HEK293 (cell line): ENCODE measurements at regions not wholly inside any gene's neighbourhood (a gene's known extent, or its start where the extent isn't known, plus 50 kb on each side); places are given as distances from the start of the nearest gene placed in this dataset.
A peak's percentile ranks its signal among the peaks of the same experiment; 100 is the strongest.

Experiments used
- CTCF ChIA-PET: fragments of 350-600 bp; formaldehyde crosslinking; extraction: SDS; loops from one replicate; lab custom pipeline; 2021; ENCODE audit warnings: antibody characterized with exemption; lab: Yijun Ruan, JAX
- POLR2A ChIA-PET: fragments of 300-600 bp; formaldehyde crosslinking; extraction: SDS; loops from one replicate; lab custom pipeline; 2020; ENCODE audit warnings: antibody characterized with exemption, inconsistent platforms; lab: Yijun Ruan, JAX
- H3K27ac ChIP-seq: fragments of 200-500 bp; sonication (Bioruptor generic); 2 replicates; pipeline ENCODE4 v1.5.1; 2014; ENCODE audit warnings: low read depth, low read length, control low read depth, inconsistent platforms; ENCODE audit errors: extremely low read depth
- H3K36me3 ChIP-seq, 2 experiments: fragments of 200-500 bp in 1 of 2; sonication (Bioruptor generic) in 1 of 2; 1 replicate in 1 of 2; 2 replicates in 1 of 2; pipeline ENCODE4 v1.5.1; 2014 to 2017; ENCODE audit warnings: inconsistent platforms in 2 of 2, low read length in 2 of 2; ENCODE audit not compliant: control insufficient read depth in 2 of 2, insufficient read depth in 1 of 2
- H3K4me1 ChIP-seq: fragments of 200-500 bp; sonication (Bioruptor generic); 2 replicates; pipeline ENCODE4 v1.5.1; 2014; ENCODE audit warnings: mild to moderate bottlenecking, low read length, inconsistent platforms; ENCODE audit not compliant: control insufficient read depth, insufficient read depth
- H3K4me3 ChIP-seq: 2 replicates; pipeline ENCODE4 v1.5.1; 2011; ENCODE audit warnings: low read depth, mild to moderate bottlenecking, control low read depth, low read length, moderate library complexity
- H3K9me3 ChIP-seq: fragments of 200-500 bp; sonication (Bioruptor generic); 2 replicates; pipeline ENCODE4 v1.5.1; 2014; ENCODE audit warnings: low read depth, low read length, inconsistent platforms; ENCODE audit not compliant: control insufficient read depth, insufficient read depth
- CTCF ChIP-seq: fragments of 450-650 bp; formaldehyde crosslinking; IDR thresholded peaks from 2 replicates; pipeline ENCODE4 v1.5.1; 2016; ENCODE audit warnings: missing biosample characterization, missing genetic modification characterization
- PRDM10 ChIP-seq: fragments of 450-650 bp; formaldehyde crosslinking; IDR thresholded peaks from 2 replicates; pipeline ENCODE4 v1.5.1; 2016; ENCODE audit warnings: missing biosample characterization, missing genetic modification characterization
- REPIN1 ChIP-seq: fragments of 450-650 bp; formaldehyde crosslinking; IDR thresholded peaks from 2 replicates; pipeline ENCODE4 v1.5.1; 2017; ENCODE audit warnings: missing biosample characterization, missing genetic modification characterization, low read depth
- SP7 ChIP-seq: fragments of 450-650 bp; formaldehyde crosslinking; IDR thresholded peaks from 2 replicates; pipeline ENCODE4 v1.5.1; 2016; ENCODE audit warnings: missing biosample characterization, missing genetic modification characterization
- YY2 ChIP-seq: fragments of 450-650 bp; formaldehyde crosslinking; IDR thresholded peaks from 2 replicates; pipeline ENCODE4 v1.5.1; 2016; ENCODE audit warnings: missing biosample characterization, missing genetic modification characterization
- ZBTB44 ChIP-seq: fragments of 450-650 bp; IDR thresholded peaks from 2 replicates; pipeline ENCODE4 v1.5.1; 2018; ENCODE audit warnings: missing biosample characterization, mild to moderate bottlenecking, missing genetic modification characterization
- ZBTB48 ChIP-seq: fragments of 450-650 bp; formaldehyde crosslinking; IDR thresholded peaks from 2 replicates; pipeline ENCODE4 v1.5.1; 2016; ENCODE audit warnings: missing biosample characterization, missing genetic modification characterization
- ZNF2 ChIP-seq: fragments of 450-650 bp; formaldehyde crosslinking; IDR thresholded peaks from 2 replicates; pipeline ENCODE4 v1.5.1; 2016; ENCODE audit warnings: missing biosample characterization, missing genetic modification characterization
- ZNF266 ChIP-seq: fragments of 450-650 bp; formaldehyde crosslinking; IDR thresholded peaks from 2 replicates; pipeline ENCODE4 v1.5.1; 2016; ENCODE audit warnings: missing biosample characterization, missing genetic modification characterization, low read depth
- ZNF335 ChIP-seq: fragments of 450-650 bp; formaldehyde crosslinking; conservative IDR thresholded peaks from 2 replicates; pipeline ENCODE4 v1.5.1; 2016; ENCODE audit warnings: missing biosample characterization, missing genetic modification characterization
- ZNF529 ChIP-seq: fragments of 450-650 bp; formaldehyde crosslinking; IDR thresholded peaks from 2 replicates; pipeline ENCODE4 v1.5.1; 2017; ENCODE audit warnings: missing genetic modification characterization, missing biosample characterization; ENCODE audit not compliant: insufficient replicate concordance
- ZNF654 ChIP-seq: fragments of 450-650 bp; formaldehyde crosslinking; IDR thresholded peaks from 2 replicates; pipeline ENCODE4 v1.5.1; 2016; ENCODE audit warnings: low read depth, missing biosample characterization, missing genetic modification characterization
- ZNF660 ChIP-seq: fragments of 450-650 bp; IDR thresholded peaks from 2 replicates; pipeline ENCODE4 v1.5.1; 2018; ENCODE audit warnings: missing biosample characterization, mild to moderate bottlenecking, missing genetic modification characterization
- ZNF677 ChIP-seq: fragments of 450-650 bp; IDR thresholded peaks from 2 replicates; pipeline ENCODE4 v1.5.0; 2018; ENCODE audit warnings: missing biosample characterization, mild to moderate bottlenecking, missing genetic modification characterization, moderate library complexity
- TF ChIP-seq, protein P1 (sequence below): fragments of 450-650 bp; formaldehyde crosslinking; conservative IDR thresholded peaks from 2 replicates; pipeline ENCODE4 v1.5.1; 2016; ENCODE audit warnings: low read depth, missing biosample characterization, missing genetic modification characterization
- TF ChIP-seq, protein P2 (sequence below): fragments of 450-650 bp; formaldehyde crosslinking; IDR thresholded peaks from 2 replicates; pipeline ENCODE4 v1.5.1; 2017; ENCODE audit warnings: missing biosample characterization, missing genetic modification characterization
- TF ChIP-seq, protein P3 (sequence below): fragments of 450-650 bp; formaldehyde crosslinking; IDR thresholded peaks from 2 replicates; pipeline ENCODE4 v1.5.1; 2016; ENCODE audit warnings: missing biosample characterization, missing genetic modification characterization
- TF ChIP-seq, protein P4 (sequence below): fragments of 450-650 bp; formaldehyde crosslinking; IDR thresholded peaks from 2 replicates; pipeline ENCODE4 v1.5.1; 2016; ENCODE audit warnings: missing biosample characterization, missing genetic modification characterization

- Histone ChIP-seq H3K36me3 (no peaks in the 10 kb centered on the region), H3K9me3 (no peaks in the 10 kb centered on the region)
- POLR2A ChIA-PET, result interaction anchor here (0.6 to 0.7 kb wide), 3 partner anchors 183 to 411 kb away, joined by 3 to 5 read pairs (median 5); no protein-coding TSS in a partner anchor
- TF ChIP-seq ZNF335 (tag by site-specific recombination), result peak; percentile 42
- TF ChIP-seq, protein P1, sequence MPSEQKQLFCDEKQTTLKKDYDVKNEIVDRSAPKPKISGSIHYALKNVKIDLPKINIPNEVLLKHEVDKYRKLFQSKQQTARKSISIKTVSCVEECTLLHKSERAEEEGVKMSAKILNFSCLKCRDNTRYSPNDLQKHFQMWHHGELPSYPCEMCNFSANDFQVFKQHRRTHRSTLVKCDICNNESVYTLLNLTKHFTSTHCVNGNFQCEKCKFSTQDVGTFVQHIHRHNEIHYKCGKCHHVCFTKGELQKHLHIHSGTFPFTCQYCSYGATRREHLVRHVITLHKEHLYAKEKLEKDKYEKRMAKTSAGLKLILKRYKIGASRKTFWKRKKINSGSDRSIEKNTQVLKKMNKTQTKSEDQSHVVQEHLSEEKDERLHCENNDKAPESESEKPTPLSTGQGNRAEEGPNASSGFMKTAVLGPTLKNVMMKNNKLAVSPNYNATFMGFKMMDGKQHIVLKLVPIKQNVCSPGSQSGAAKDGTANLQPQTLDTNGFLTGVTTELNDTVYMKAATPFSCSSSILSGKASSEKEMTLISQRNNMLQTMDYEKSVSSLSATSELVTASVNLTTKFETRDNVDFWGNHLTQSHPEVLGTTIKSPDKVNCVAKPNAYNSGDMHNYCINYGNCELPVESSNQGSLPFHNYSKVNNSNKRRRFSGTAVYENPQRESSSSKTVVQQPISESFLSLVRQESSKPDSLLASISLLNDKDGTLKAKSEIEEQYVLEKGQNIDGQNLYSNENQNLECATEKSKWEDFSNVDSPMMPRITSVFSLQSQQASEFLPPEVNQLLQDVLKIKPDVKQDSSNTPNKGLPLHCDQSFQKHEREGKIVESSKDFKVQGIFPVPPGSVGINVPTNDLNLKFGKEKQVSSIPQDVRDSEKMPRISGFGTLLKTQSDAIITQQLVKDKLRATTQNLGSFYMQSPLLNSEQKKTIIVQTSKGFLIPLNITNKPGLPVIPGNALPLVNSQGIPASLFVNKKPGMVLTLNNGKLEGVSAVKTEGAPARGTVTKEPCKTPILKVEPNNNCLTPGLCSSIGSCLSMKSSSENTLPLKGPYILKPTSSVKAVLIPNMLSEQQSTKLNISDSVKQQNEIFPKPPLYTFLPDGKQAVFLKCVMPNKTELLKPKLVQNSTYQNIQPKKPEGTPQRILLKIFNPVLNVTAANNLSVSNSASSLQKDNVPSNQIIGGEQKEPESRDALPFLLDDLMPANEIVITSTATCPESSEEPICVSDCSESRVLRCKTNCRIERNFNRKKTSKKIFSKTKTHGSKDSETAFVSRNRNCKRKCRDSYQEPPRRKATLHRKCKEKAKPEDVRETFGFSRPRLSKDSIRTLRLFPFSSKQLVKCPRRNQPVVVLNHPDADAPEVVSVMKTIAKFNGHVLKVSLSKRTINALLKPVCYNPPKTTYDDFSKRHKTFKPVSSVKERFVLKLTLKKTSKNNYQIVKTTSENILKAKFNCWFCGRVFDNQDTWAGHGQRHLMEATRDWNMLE, result 0 out of 2 replicates have a peak, but pooled peaks have one; percentile 42
- TF ChIP-seq YY2, result 0 out of 2 replicates have a peak, but pooled peaks have one; percentile 21
- TF ChIP-seq, protein P2, sequence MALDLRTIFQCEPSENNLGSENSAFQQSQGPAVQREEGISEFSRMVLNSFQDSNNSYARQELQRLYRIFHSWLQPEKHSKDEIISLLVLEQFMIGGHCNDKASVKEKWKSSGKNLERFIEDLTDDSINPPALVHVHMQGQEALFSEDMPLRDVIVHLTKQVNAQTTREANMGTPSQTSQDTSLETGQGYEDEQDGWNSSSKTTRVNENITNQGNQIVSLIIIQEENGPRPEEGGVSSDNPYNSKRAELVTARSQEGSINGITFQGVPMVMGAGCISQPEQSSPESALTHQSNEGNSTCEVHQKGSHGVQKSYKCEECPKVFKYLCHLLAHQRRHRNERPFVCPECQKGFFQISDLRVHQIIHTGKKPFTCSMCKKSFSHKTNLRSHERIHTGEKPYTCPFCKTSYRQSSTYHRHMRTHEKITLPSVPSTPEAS (tag by site-specific recombination), result peak; percentile 69
- TF ChIP-seq, protein P3, sequence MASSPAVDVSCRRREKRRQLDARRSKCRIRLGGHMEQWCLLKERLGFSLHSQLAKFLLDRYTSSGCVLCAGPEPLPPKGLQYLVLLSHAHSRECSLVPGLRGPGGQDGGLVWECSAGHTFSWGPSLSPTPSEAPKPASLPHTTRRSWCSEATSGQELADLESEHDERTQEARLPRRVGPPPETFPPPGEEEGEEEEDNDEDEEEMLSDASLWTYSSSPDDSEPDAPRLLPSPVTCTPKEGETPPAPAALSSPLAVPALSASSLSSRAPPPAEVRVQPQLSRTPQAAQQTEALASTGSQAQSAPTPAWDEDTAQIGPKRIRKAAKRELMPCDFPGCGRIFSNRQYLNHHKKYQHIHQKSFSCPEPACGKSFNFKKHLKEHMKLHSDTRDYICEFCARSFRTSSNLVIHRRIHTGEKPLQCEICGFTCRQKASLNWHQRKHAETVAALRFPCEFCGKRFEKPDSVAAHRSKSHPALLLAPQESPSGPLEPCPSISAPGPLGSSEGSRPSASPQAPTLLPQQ (tag by site-specific recombination), result 0 out of 2 replicates have a peak, but pooled peaks have one; percentile 8
- 0 out of 2 replicates have a peak, but pooled peaks have one; percentile 9 for TF ChIP-seq ZBTB44 (tag by site-specific recombination)
- TF ChIP-seq ZNF677 (tag by site-specific recombination), result no peak
- peak; percentile 97 for TF ChIP-seq ZNF654 (tag by site-specific recombination)
- TF ChIP-seq, protein P4, sequence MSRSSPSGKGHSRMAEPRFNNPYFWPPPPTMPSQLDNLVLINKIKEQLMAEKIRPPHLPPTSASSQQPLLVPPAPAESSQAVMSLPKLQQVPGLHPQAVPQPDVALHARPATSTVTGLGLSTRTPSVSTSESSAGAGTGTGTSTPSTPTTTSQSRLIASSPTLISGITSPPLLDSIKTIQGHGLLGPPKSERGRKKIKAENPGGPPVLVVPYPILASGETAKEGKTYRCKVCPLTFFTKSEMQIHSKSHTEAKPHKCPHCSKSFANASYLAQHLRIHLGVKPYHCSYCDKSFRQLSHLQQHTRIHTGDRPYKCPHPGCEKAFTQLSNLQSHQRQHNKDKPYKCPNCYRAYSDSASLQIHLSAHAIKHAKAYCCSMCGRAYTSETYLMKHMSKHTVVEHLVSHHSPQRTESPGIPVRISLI (tag by site-specific recombination), result 0 out of 2 replicates have a peak, but pooled peaks have one; percentile 22
- TF ChIP-seq ZNF660 (tag by site-specific recombination), result peak; percentile 72
- 0 out of 2 replicates have a peak, but pooled peaks have one; percentile 16 for TF ChIP-seq SP7 (tag by site-specific recombination)
- TF ChIP-seq ZNF266, result 0 out of 2 replicates have a peak, but pooled peaks have one; percentile 26
- TF ChIP-seq CTCF (tag by site-specific recombination), result peak; percentile 88
- TF ChIP-seq ZNF529 (tag by site-specific recombination), result no peak
- peak; percentile 52; the same call in 1 of the 2 replicates for TF ChIP-seq PRDM10 (tag by site-specific recombination)
- no peak for TF ChIP-seq REPIN1
- no peak for TF ChIP-seq ZBTB48
- peak; percentile 54 for TF ChIP-seq ZNF2 (tag by site-specific recombination)
- TF ChIP-seq, all 188 proteins: peak for 14
- CTCF ChIA-PET, result interaction anchor here (0.5 to 7.2 kb wide), 112 partner anchors 9 to 1820 kb away, joined by 3 to 204 read pairs (median 4); partner anchors contain the start of genes GPR6 and WASF1
- Histone ChIP-seq H3K27ac (no peak overlapping the region), H3K4me3 (peak overlapping the region; percentile 1), H3K4me1 (no peaks in the 10 kb centered on the region)
Observed at GRCh38 chr6:110039364-110039980, 61.4 kb downstream of the GPR6 start.
